CD4-positive, alpha-beta T cell treated with Interleukin-15 for 1 hour (primary cell): ENCODE measurements at regions not wholly inside any gene's neighbourhood (a gene's known extent, or its start where the extent isn't known, plus 50 kb on each side); places are given as distances from the start of the nearest gene placed in this dataset.

Experiments used
- DNase-seq: peaks from one replicate; pipeline ENCODE4 v3.0.0-alpha.2; 2020

GRCh38 chr9:91161465-91162300 is 200.0 kb downstream of the AUH start:
- no peak for DNase-seq

DNA sequence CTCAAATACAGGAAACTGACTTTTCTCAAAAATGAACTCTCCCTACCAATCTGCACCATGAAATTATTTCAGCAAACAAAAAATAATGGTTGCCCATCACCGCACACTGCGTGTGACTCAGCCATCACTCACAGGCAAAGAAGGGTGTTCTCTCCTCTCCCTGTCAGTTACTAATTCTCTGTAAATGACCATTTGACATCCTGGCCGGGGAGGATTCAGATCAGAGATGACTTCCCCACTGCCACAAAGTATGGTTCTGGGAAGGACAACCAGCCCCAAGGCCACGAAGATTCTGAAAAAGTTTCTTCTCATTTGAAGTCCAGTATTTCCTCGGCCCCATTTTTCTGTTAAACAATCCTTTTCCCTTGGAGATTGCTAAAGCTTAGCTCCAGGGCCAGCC is 199.4 kb downstream of the AUH start:
- peak; percentile 58 for DNase-seq

DNA sequence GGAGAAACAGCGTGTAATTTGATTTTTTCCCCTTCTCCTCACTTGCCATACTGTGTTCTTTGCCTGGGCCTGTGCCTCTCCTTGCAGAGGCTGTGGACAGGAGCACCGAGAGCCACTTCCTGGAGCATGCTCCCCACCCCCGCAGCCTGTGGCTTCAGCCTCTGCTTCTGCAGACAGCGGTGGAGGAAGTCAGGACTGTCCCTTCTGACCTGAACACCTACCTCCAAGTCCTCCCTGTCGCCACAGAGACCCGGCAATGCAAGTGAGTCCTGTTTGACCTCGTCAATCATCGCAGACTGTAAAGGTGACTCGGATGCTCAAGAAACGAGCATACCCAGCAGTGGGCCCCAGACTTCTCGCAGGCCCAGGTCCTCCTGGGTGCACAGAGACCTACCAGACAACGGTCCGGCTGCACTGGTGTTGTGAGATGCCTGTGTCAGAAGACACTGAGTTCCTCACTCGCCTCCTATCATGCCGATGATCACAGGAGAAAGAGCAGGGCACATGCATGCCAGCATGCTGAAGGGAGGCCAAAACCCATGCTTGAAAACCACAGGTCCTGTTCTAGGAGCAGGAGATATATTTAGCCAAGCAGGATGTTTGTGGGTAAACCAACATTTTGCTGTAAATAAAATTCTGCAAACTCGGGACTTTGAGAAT is 198.8 kb downstream of the AUH start:
- DNase-seq = peak; percentile 58

DNA sequence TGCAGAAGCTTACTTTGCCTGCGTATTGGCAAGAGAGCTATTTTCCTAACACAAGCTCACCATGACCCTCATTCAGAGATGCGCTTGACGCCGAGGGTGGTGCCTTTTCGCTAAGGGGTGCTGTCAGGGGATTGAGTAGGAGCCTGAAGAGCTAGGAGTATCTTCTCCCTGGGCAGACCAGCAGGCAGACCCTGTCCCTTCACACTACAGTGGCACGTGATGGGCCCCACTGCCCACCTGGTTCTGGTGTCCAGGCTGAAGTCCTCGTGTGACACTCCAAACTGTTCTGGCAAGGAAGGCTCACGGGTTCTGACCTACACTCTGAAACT is 198.3 kb downstream of the AUH start:
- DNase-seq = no peak

DNA sequence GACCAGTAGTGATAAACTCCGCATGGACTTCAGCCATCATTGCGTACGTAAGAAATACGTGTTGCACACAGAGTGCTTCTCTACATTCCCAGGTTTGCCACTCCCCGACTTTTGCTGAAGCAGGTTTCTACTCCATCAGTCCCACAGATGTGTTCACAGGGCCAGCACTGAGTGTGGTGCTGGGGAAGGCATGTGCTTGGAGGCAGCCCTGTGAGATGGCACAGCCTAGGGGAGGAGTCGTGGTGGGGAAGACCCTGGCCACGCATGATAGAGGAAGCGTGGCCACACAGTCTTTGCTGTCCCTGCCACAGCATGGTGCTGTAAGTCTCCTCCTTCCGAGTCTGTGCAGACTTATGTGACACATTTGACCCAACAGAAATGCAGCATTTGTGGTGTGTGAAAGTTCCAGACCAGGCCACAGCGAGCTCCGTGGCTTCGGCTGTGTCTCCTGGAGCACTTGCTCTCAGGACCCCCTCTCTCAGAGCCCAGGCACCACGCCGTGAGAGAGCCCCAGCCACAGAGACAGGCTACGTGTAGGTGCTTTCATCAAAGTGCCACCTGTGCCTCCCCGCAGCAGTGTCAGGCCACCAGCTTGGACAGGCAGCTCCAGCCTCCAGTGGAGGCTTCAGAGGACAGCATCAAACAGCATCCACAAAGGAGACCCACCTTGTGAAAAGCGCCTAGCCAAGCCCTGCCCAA is 197.8 kb downstream of the AUH start:
- DNase-seq = peak; percentile 66
